Femur (tissue), 1 donor: ENCODE measurements at regions not wholly inside any gene's neighbourhood (a gene's known extent, or its start where the extent isn't known, plus 50 kb on each side); places are given as distances from the start of the nearest gene placed in this dataset.

Experiments used
- DNase-seq: peaks from one replicate; pipeline ENCODE4 v3.0.0-alpha.2; 2017

DNA sequence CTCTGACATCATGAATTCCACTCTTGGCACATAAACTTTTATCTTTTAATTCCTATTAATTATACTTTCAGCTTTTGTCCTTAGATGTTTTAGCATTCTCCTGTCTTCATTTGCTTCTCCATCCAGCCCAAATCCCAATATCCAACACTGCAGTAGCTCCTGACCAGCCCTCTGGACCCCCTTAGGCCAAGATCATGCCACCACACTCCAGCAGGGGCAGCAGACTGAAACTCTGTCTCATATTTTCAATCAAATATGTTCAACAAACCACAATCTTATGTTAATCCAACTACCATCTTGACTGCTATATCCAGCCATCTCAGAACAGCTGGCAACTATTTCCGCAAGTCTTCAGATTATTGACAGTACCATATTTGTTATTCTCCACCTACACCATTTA, 315.8 kb upstream of the ROBO2 start:
- DNase-seq, result no peak

DNA sequence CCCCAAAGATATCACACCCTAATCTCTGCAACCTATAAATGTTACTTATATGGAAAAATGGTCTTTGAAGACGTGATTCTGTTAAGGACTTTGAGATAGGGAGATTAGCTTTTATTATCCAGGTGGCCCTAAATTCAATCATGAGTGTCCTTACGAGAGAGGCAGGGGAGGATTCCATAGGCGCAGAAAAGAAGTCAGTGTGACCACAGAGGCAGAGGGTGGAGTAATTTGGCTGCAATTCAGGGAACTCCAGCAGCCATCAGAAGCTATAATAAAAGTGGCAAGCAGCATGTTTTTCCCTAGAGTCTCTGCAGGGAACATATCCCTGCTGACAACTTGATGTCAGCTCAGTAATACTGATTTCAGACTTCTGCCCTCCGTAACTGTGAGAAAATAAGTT, 315.2 kb upstream of the ROBO2 start:
- DNase-seq, result peak; percentile 23

- no peak for DNase-seq
Observed at GRCh38 chr3:76726034-76726433, 313.9 kb upstream of the ROBO2 start.

DNA sequence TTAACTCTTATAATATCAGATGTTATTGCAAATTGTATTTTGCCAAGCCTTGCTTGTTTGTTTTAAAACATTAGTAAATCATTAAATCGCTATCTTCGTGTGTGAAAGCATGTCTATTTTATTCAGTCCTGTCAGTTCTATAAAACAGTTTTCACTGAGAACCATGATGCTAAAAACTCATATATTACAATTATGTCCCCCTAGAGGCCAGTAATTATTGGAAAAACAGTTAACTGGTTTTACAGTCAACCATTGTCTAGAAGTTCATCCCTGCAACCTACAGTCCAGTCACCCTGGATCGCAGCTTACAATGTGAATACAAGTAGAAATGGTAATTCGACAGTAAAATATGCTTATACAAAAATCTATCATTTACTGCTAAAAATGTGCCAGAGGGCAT, 311.5 kb upstream of the ROBO2 start:
- DNase-seq, result no peak

DNA sequence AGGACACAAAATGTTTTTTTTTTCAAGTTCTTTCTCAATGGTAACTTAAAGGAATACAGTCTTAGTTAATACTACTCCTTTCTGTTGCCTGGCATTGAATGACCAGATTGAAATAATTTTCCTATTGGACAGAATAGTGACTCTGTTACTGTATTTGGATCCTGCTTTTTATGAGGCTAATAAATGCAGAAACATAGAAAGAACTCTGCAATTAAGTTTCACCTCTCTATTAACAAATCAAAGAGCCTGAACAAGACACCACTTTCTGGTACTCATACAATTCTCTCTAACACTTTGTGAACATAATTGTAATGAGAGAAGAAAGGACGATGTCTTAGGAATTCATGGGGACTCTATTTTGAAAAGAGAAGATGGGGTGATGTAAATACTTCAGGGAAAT, 308.4 kb upstream of the ROBO2 start:
- no peak for DNase-seq

DNA sequence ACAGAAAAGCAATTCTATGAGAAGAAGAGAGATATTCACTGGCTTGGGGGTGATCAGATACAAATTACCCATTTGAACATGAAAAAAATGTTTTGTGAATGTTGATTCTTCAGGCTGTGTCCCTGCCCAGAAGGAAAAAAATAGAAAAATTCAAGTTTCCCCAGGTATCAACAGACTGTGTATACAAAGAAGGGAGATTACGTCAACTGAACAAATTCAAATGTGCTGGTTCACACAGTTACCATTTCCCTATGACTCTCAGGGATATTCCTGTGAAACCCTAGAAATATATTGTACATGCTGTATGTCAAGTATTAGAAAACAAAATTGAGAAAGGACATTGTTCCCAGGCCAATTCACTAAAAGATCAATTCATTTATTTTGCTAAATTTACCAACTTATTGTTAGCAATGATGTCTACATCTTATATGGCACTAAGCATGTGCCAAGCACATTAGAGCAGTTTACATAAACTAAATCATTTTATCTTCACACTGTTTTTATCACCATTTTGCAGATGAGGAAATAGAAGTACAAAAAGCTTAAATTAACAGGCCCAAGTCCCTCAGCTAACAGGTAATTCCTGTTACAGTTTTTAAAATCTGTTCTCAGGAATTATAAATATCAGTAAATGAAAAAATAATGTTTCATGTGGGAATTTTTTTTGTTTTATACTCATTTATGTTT, 306.7 kb upstream of the ROBO2 start:
- no peak for DNase-seq

DNA sequence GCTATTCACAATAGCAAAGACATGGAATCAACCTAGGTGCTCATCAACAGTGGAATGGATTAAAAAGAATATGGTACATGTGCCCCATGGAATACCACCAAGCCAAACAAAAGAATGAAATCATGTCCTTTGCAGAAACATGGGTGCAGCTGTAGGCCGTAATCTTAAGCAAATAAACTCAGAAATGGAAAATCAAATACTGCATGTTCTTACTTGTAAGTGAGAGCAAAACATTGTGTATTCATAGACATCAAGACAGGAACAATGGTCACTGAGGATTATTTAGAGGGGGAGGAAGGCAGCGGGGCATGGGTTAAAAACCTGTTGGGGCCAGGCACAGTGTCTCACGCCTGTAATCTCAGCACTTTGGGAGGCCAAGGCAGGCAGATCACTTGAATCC, 304.7 kb upstream of the ROBO2 start:
- no peak for DNase-seq

DNA sequence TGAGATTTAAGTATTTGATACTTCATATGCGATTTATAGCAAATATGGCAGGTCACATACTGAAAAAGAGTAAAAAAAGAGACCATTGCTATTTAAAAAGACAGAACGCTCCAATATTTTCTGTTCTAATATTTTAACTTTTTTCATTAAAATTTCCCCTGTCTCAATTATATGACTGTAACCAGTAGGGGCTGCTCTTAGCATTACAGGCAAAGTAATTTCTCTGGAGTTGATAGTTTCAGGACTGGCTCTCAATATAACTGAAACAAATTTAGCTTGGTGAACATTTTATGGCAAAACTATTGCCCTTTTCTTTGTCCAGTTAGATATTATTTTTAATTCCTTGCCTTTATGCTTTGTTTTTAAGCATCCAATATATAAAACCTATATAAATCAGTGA, 286.3 kb upstream of the ROBO2 start:
- DNase-seq, result no peak

DNA sequence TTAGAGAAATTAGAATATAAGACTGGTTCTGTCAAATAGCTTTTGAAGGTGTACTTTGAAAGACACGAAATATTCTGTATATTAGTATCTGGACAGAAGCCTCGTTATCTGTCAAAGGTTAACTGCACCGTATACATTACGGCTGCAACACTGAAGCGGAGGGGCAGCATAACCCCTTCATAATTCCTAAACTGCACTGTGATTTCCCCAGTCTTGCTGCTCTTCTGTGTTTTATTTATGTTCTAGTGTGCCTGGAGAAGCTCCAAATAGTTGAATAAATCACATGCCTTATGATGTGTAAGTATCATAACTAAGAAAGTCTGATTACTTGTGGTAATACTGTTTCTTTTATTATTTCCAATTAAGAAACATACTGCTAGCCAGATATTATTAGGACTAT, 285.7 kb upstream of the ROBO2 start:
- no peak for DNase-seq

- no peak for DNase-seq
Observed at GRCh38 chr3:76756577-76756976, 283.3 kb upstream of the ROBO2 start.

- no peak for DNase-seq
Observed at GRCh38 chr3:76760336-76760735, 279.6 kb upstream of the ROBO2 start.

- DNase-seq, result no peak
Observed at GRCh38 chr3:76765511-76765910, 274.4 kb upstream of the ROBO2 start.

DNA sequence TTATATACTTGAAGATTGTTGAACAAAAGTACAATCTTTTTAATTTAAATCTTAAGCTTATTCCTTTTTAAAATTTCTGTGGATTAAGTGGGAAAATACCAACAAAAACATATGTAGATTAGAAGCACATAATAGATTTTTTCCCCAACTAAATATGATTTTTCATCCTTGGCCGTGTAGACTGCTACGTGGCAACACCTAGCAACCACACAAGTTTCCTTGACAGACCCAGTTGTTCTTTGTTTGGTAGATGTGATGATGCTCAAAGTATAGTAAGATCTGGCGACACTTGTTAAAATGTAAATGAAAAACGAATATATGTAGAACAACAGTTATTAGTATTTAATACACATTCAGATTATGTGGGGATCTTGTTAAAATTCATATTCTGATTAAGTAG, 271.0 kb upstream of the ROBO2 start:
- DNase-seq, result no peak

- DNase-seq, result no peak
Observed at GRCh38 chr3:76776927-76777326, 263.0 kb upstream of the ROBO2 start.

DNA sequence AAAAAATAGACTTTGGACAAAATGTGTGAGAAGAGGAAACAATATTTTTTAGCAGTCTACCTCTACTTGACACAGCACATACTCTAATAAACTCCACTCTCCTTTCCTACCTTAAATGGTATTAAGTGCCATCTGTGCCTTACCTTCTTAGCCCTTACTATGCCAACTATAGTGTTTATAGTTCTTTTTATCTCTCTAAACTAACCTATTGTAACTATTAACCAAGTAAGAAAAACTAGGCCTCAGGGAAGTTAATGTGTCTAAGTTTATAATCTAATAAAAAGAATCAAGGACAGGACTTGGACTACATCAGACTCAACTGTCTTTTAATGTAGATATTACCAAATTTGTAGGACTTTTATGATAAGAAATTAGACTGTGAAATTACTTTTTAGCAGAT, 251.7 kb upstream of the ROBO2 start:
- DNase-seq, result no peak

GRCh38 chr3:76789237-76789636, 250.7 kb upstream of the ROBO2 start:
- no peak for DNase-seq

GRCh38 chr3:76811418-76811817, 228.5 kb upstream of the ROBO2 start:
- DNase-seq, result no peak

DNA sequence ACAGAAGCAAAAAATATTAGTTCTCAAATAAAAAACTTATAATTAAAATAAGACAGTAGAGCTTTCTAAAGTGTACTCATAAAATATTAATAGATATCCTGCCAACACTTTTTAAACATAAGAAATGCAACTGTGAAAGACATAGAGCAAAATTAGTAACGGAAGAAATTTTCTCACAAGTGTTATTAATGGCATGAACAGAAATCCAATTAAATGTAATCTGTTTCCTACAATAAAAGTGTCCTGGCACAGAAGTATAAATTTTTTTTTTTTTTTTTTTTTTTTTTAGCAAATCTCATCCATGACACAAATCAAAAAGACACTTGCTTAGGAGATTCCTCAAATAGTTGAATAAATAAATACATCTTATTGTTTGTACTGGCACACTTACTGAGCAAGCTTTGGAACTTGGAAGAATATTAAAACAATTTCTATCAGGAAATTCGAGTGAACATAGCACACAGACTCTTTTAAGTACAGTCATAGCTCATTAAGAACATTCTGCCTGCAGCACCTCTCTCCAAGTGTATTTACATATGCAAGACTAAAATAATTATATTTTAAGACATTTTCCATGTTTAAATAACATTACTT, 227.2 kb upstream of the ROBO2 start:
- no peak for DNase-seq

GRCh38 chr3:76815561-76815960, 224.3 kb upstream of the ROBO2 start:
- no peak for DNase-seq

- no peak for DNase-seq
Observed at GRCh38 chr3:76820481-76820880, 219.4 kb upstream of the ROBO2 start.

DNA sequence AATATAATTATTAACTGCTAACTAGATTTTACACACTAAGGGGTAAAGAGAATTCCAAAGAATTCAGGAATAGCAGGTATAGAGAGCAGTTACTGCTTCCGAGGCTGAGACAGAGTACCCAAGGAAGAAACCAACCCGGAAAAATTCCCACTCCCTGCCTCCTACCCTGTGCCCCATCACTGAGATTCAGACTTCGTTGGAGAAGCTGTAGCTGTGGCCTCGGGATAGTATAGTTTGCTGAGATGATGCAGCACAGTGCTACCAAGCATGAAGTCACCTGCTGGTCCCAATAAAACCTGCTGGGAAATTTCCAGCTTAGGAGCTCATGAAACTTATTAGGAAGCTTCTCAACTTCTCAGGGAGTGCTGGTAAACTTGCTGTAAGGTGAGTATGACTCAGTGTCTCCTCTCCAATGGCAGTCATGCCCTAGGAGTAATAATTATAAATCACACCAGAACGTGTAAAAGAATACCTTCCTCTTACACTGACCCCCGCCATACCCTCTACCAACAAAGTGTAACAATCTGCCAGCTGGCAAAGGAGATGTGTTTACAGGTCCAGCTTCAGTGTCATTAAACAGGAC, 215.2 kb upstream of the ROBO2 start:
- DNase-seq, result no peak

DNA sequence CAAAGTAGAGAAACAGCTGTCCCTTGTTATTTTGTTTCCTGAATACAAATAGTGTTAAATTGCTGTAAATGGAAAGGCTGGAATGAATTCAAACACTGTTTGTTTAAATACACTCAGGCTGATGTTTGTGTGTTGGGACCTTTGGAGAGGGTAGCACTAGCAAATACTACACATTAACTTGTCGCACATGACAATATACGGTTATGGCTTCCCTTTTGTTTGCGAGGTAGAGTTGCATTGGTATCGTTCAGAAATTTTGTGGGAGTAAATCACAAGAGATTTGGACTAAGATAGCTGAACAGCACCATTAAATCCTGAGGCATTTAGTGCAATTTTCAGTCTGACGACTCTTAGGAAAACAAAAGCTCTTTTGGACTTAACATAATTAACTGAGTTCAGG, 213.0 kb upstream of the ROBO2 start:
- no peak for DNase-seq

- DNase-seq, result no peak
Observed at GRCh38 chr3:76827701-76828226, 212.1 kb upstream of the ROBO2 start.

DNA sequence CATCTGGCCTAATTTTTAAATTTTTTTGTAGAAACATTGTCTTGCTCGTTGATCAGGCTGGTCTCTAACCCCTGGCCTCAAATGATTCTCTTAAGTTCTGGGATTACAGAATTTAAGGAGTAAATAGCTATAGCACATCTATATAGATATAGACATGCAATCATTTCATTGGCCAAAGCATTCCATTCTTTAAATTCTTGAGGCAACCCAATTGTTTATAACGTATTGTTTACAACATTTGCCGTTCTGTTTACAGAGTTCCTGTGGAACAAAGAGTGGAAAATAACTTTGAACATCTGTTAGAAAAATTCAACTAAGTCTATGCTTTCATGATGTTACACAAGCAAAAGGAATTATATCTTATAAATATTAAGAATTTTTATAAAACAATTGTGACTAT, 205.2 kb upstream of the ROBO2 start:
- DNase-seq, result no peak

GRCh38 chr3:76841747-76842146, 198.2 kb upstream of the ROBO2 start:
- DNase-seq, result no peak
